HEK293 (cell line): ENCODE measurements at regions not wholly inside any gene's neighbourhood (a gene's known extent, or its start where the extent isn't known, plus 50 kb on each side); places are given as distances from the start of the nearest gene placed in this dataset.

Experiments used
- FEZF1 ChIP-seq: fragments of 450-650 bp; formaldehyde crosslinking; IDR thresholded peaks from 2 replicates; pipeline ENCODE4 v1.5.1; 2016; ENCODE audit warnings: missing biosample characterization, missing genetic modification characterization
- KLF16 ChIP-seq: fragments of 450-650 bp; formaldehyde crosslinking; IDR thresholded peaks from 2 replicates; pipeline ENCODE4 v1.5.1; 2017; ENCODE audit warnings: missing biosample characterization, missing genetic modification characterization
- SCRT1 ChIP-seq: fragments of 450-650 bp; formaldehyde crosslinking; IDR thresholded peaks from 2 replicates; pipeline ENCODE4 v1.5.1; 2016; ENCODE audit warnings: missing biosample characterization, missing genetic modification characterization, borderline replicate concordance
- SP2 ChIP-seq: fragments of 450-650 bp; formaldehyde crosslinking; IDR thresholded peaks from 2 replicates; pipeline ENCODE4 v1.5.1; 2016; ENCODE audit warnings: missing biosample characterization, missing genetic modification characterization
- ZBTB20 ChIP-seq: fragments of 450-650 bp; formaldehyde crosslinking; IDR thresholded peaks from 2 replicates; pipeline ENCODE4 v1.5.1; 2016; ENCODE audit warnings: missing biosample characterization, missing genetic modification characterization
- ZBTB21 ChIP-seq: fragments of 450-650 bp; formaldehyde crosslinking; IDR thresholded peaks from 2 replicates; pipeline ENCODE4 v1.5.1; 2017; ENCODE audit warnings: missing biosample characterization, missing genetic modification characterization
- ZNF221 ChIP-seq: fragments of 450-650 bp; formaldehyde crosslinking; IDR thresholded peaks from 2 replicates; pipeline ENCODE4 v1.5.1; 2017; ENCODE audit warnings: missing biosample characterization, missing genetic modification characterization, borderline replicate concordance
- ZNF266 ChIP-seq: fragments of 450-650 bp; formaldehyde crosslinking; IDR thresholded peaks from 2 replicates; pipeline ENCODE4 v1.5.1; 2016; ENCODE audit warnings: missing biosample characterization, missing genetic modification characterization, low read depth
- ZNF311 ChIP-seq: fragments of 450-650 bp; formaldehyde crosslinking; IDR thresholded peaks from 2 replicates; pipeline ENCODE4 v1.5.1; 2017; ENCODE audit warnings: missing biosample characterization, missing genetic modification characterization, borderline replicate concordance
- ZNF560 ChIP-seq: fragments of 450-650 bp; formaldehyde crosslinking; IDR thresholded peaks from 2 replicates; pipeline ENCODE4 v1.5.1; 2017; ENCODE audit warnings: missing biosample characterization, missing genetic modification characterization, borderline replicate concordance
- ZNF585B ChIP-seq: fragments of 450-650 bp; formaldehyde crosslinking; IDR thresholded peaks from 2 replicates; pipeline ENCODE4 v1.5.1; 2016; ENCODE audit warnings: missing biosample characterization, missing genetic modification characterization
- ZNF768 ChIP-seq: fragments of 450-650 bp; formaldehyde crosslinking; IDR thresholded peaks from 2 replicates; pipeline ENCODE4 v1.5.1; 2018; ENCODE audit warnings: missing biosample characterization, mild to moderate bottlenecking, missing genetic modification characterization
- ZNF837 ChIP-seq: fragments of 450-650 bp; formaldehyde crosslinking; IDR thresholded peaks from 2 replicates; pipeline ENCODE4 v1.5.1; 2016; ENCODE audit warnings: missing biosample characterization, missing genetic modification characterization
- TF ChIP-seq, protein P1 (sequence below): fragments of 450-650 bp; formaldehyde crosslinking; IDR thresholded peaks from 2 replicates; pipeline ENCODE4 v1.5.1; 2016; ENCODE audit warnings: missing biosample characterization, missing genetic modification characterization
- TF ChIP-seq, protein P2 (sequence below): fragments of 450-650 bp; formaldehyde crosslinking; IDR thresholded peaks from 2 replicates; pipeline ENCODE4 v1.5.1; 2016; ENCODE audit warnings: missing biosample characterization, missing genetic modification characterization
- TF ChIP-seq, protein P3 (sequence below): fragments of 450-650 bp; formaldehyde crosslinking; IDR thresholded peaks from 2 replicates; pipeline ENCODE4 v1.5.1; 2016; ENCODE audit warnings: missing biosample characterization, missing genetic modification characterization, borderline replicate concordance
- TF ChIP-seq, protein P4 (sequence below): fragments of 450-650 bp; IDR thresholded peaks from 2 replicates; pipeline ENCODE4 v1.5.1; 2018; ENCODE audit warnings: missing biosample characterization, mild to moderate bottlenecking, missing genetic modification characterization
- TF ChIP-seq, protein P5 (sequence below): fragments of 450-650 bp; formaldehyde crosslinking; IDR thresholded peaks from 2 replicates; pipeline ENCODE4 v1.5.1; 2017; ENCODE audit warnings: missing biosample characterization, missing genetic modification characterization
- TF ChIP-seq, protein P6 (sequence below): fragments of 450-650 bp; formaldehyde crosslinking; IDR thresholded peaks from 2 replicates; pipeline ENCODE4 v1.5.1; 2016; ENCODE audit warnings: missing biosample characterization, missing genetic modification characterization
- TF ChIP-seq, protein P7 (sequence below): fragments of 450-650 bp; formaldehyde crosslinking; IDR thresholded peaks from 2 replicates; pipeline ENCODE4 v1.5.1; 2016; ENCODE audit warnings: missing biosample characterization, missing genetic modification characterization

DNA sequence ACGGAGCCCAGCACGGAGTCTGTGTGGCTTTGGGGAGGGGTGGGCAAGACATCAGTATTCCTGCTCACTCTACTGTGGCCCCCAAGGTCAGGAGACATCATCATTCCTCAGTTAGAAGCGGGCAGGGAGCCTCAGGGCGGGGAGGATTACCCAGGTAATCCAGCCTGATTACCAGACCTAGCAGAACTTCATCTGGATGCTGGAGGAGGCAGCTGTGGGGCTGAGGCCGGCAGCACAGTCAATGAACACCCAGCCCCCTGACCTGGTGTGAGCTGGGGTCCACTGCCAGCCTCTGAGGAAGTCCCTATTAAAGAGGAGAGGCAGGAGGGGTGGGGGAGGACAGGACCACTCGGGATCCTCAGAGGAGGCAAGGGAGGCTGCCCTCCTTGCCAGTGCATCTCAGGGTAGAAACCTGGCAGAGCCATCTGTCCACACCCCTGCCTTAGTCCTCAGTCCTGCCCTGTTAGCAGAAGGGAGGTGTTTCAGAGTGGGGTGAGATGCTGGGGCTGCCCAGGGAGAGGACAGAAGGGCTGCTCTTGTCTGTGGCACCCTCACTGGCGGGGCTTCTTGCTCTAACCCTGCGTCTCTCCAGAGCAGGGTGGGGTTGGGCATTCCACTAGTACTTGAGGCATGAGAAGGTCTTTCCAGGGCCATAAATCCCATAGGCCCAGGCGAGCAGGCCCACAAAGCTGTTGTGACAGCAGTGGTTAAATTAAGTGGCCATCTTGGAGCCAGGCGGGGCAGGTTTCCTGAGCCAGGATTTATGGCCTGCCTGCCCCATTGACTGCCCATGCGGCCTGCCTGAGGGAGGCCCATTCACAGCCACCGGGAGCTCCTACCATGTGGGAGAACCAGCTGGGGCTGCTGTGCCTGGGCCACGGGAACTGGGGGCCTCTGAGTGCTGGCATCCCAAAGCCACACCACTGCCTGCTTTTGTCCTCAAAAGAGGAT, 82.1 kb downstream of the LINGO1 start (continued):
- TF ChIP-seq, protein P1, sequence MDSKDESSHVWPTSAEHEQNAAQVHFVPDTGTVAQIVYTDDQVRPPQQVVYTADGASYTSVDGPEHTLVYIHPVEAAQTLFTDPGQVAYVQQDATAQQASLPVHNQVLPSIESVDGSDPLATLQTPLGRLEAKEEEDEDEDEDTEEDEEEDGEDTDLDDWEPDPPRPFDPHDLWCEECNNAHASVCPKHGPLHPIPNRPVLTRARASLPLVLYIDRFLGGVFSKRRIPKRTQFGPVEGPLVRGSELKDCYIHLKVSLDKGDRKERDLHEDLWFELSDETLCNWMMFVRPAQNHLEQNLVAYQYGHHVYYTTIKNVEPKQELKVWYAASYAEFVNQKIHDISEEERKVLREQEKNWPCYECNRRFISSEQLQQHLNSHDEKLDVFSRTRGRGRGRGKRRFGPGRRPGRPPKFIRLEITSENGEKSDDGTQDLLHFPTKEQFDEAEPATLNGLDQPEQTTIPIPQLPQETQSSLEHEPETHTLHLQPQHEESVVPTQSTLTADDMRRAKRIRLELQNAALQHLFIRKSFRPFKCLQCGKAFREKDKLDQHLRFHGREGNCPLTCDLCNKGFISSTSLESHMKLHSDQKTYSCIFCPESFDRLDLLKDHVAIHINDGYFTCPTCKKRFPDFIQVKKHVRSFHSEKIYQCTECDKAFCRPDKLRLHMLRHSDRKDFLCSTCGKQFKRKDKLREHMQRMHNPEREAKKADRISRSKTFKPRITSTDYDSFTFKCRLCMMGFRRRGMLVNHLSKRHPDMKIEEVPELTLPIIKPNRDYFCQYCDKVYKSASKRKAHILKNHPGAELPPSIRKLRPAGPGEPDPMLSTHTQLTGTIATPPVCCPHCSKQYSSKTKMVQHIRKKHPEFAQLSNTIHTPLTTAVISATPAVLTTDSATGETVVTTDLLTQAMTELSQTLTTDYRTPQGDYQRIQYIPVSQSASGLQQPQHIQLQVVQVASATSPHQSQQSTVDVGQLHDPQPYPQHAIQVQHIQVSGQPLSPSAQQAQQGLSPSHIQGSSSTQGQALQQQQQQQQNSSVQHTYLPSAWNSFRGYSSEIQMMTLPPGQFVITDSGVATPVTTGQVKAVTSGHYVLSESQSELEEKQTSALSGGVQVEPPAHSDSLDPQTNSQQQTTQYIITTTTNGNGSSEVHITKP (tag by site-specific recombination): peak; percentile 59
- TF ChIP-seq ZNF560 (no peak), ZBTB21 (tag by site-specific recombination) (no peak), SCRT1 (tag by site-specific recombination) (no peak), ZNF768 (tag by site-specific recombination) (no peak), FEZF1 (tag by site-specific recombination) (peak; percentile 69), ZBTB20 (tag by site-specific recombination) (no peak), ZNF585B (tag by site-specific recombination) (no peak), ZNF266 (no peak), ZNF311 (tag by site-specific recombination) (no peak), ZNF837 (tag by site-specific recombination) (no peak), ZNF221 (tag by site-specific recombination) (no peak), SP2 (tag by site-specific recombination) (peak; percentile 29; the same call in 1 of the 2 replicates), KLF16 (tag by site-specific recombination) (no peak)
- TF ChIP-seq, protein P2, sequence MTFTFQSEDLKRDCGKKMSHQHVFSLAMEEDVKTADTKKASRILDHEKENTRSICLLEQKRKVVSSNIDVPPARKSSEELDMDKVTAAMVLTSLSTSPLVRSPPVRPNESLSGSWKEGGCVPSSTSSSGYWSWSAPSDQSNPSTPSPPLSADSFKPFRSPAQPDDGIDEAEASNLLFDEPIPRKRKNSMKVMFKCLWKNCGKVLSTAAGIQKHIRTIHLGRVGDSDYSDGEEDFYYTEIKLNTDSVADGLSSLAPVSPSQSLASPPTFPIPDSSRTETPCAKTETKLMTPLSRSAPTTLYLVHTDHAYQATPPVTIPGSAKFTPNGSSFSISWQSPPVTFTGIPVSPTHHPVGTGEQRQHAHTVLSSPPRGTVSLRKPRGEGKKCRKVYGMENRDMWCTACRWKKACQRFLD (tag by site-specific recombination): no peak
- TF ChIP-seq, protein P3, sequence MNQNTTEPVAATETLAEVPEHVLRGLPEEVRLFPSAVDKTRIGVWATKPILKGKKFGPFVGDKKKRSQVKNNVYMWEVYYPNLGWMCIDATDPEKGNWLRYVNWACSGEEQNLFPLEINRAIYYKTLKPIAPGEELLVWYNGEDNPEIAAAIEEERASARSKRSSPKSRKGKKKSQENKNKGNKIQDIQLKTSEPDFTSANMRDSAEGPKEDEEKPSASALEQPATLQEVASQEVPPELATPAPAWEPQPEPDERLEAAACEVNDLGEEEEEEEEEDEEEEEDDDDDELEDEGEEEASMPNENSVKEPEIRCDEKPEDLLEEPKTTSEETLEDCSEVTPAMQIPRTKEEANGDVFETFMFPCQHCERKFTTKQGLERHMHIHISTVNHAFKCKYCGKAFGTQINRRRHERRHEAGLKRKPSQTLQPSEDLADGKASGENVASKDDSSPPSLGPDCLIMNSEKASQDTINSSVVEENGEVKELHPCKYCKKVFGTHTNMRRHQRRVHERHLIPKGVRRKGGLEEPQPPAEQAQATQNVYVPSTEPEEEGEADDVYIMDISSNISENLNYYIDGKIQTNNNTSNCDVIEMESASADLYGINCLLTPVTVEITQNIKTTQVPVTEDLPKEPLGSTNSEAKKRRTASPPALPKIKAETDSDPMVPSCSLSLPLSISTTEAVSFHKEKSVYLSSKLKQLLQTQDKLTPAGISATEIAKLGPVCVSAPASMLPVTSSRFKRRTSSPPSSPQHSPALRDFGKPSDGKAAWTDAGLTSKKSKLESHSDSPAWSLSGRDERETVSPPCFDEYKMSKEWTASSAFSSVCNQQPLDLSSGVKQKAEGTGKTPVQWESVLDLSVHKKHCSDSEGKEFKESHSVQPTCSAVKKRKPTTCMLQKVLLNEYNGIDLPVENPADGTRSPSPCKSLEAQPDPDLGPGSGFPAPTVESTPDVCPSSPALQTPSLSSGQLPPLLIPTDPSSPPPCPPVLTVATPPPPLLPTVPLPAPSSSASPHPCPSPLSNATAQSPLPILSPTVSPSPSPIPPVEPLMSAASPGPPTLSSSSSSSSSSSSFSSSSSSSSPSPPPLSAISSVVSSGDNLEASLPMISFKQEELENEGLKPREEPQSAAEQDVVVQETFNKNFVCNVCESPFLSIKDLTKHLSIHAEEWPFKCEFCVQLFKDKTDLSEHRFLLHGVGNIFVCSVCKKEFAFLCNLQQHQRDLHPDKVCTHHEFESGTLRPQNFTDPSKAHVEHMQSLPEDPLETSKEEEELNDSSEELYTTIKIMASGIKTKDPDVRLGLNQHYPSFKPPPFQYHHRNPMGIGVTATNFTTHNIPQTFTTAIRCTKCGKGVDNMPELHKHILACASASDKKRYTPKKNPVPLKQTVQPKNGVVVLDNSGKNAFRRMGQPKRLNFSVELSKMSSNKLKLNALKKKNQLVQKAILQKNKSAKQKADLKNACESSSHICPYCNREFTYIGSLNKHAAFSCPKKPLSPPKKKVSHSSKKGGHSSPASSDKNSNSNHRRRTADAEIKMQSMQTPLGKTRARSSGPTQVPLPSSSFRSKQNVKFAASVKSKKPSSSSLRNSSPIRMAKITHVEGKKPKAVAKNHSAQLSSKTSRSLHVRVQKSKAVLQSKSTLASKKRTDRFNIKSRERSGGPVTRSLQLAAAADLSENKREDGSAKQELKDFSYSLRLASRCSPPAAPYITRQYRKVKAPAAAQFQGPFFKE: no peak
- TF ChIP-seq, protein P4, sequence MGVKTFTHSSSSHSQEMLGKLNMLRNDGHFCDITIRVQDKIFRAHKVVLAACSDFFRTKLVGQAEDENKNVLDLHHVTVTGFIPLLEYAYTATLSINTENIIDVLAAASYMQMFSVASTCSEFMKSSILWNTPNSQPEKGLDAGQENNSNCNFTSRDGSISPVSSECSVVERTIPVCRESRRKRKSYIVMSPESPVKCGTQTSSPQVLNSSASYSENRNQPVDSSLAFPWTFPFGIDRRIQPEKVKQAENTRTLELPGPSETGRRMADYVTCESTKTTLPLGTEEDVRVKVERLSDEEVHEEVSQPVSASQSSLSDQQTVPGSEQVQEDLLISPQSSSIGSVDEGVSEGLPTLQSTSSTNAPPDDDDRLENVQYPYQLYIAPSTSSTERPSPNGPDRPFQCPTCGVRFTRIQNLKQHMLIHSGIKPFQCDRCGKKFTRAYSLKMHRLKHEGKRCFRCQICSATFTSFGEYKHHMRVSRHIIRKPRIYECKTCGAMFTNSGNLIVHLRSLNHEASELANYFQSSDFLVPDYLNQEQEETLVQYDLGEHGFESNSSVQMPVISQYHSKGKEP: no peak
- TF ChIP-seq, protein P5, sequence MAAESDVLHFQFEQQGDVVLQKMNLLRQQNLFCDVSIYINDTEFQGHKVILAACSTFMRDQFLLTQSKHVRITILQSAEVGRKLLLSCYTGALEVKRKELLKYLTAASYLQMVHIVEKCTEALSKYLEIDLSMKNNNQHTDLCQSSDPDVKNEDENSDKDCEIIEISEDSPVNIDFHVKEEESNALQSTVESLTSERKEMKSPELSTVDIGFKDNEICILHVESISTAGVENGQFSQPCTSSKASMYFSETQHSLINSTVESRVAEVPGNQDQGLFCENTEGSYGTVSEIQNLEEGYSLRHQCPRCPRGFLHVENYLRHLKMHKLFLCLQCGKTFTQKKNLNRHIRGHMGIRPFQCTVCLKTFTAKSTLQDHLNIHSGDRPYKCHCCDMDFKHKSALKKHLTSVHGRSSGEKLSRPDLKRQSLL: no peak
- TF ChIP-seq, protein P6, sequence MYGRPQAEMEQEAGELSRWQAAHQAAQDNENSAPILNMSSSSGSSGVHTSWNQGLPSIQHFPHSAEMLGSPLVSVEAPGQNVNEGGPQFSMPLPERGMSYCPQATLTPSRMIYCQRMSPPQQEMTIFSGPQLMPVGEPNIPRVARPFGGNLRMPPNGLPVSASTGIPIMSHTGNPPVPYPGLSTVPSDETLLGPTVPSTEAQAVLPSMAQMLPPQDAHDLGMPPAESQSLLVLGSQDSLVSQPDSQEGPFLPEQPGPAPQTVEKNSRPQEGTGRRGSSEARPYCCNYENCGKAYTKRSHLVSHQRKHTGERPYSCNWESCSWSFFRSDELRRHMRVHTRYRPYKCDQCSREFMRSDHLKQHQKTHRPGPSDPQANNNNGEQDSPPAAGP (tag by site-specific recombination): 0 out of 2 replicates have a peak, but pooled peaks have one; percentile 46
- TF ChIP-seq, protein P7, sequence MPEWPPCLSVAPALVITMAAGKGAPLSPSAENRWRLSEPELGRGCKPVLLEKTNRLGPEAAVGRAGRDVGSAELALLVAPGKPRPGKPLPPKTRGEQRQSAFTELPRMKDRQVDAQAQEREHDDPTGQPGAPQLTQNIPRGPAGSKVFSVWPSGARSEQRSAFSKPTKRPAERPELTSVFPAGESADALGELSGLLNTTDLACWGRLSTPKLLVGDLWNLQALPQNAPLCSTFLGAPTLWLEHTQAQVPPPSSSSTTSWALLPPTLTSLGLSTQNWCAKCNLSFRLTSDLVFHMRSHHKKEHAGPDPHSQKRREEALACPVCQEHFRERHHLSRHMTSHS (tag by site-specific recombination): no peak
